HEK293 (cell line): ENCODE measurements at regions not wholly inside any gene's neighbourhood (a gene's known extent, or its start where the extent isn't known, plus 50 kb on each side); places are given as distances from the start of the nearest gene placed in this dataset.

Experiments used
- CTCF ChIA-PET: fragments of 350-600 bp; formaldehyde crosslinking; extraction: SDS; loops from one replicate; lab custom pipeline; 2021; ENCODE audit warnings: antibody characterized with exemption; lab: Yijun Ruan, JAX
- POLR2A ChIA-PET: fragments of 300-600 bp; formaldehyde crosslinking; extraction: SDS; loops from one replicate; lab custom pipeline; 2020; ENCODE audit warnings: antibody characterized with exemption, inconsistent platforms; lab: Yijun Ruan, JAX
- H3K27ac ChIP-seq: fragments of 200-500 bp; sonication (Bioruptor generic); 2 replicates; pipeline ENCODE4 v1.5.1; 2014; ENCODE audit warnings: low read depth, low read length, control low read depth, inconsistent platforms; ENCODE audit errors: extremely low read depth
- H3K36me3 ChIP-seq, 2 experiments: fragments of 200-500 bp in 1 of 2; sonication (Bioruptor generic) in 1 of 2; 1 replicate in 1 of 2; 2 replicates in 1 of 2; pipeline ENCODE4 v1.5.1; 2014 to 2017; ENCODE audit warnings: inconsistent platforms in 2 of 2, low read length in 2 of 2; ENCODE audit not compliant: control insufficient read depth in 2 of 2, insufficient read depth in 1 of 2
- H3K4me1 ChIP-seq: fragments of 200-500 bp; sonication (Bioruptor generic); 2 replicates; pipeline ENCODE4 v1.5.1; 2014; ENCODE audit warnings: mild to moderate bottlenecking, low read length, inconsistent platforms; ENCODE audit not compliant: control insufficient read depth, insufficient read depth
- H3K4me3 ChIP-seq: 2 replicates; pipeline ENCODE4 v1.5.1; 2011; ENCODE audit warnings: low read depth, mild to moderate bottlenecking, control low read depth, low read length, moderate library complexity
- H3K9me3 ChIP-seq: fragments of 200-500 bp; sonication (Bioruptor generic); 2 replicates; pipeline ENCODE4 v1.5.1; 2014; ENCODE audit warnings: low read depth, low read length, inconsistent platforms; ENCODE audit not compliant: control insufficient read depth, insufficient read depth
- BCL11B ChIP-seq: fragments of 450-650 bp; formaldehyde crosslinking; IDR thresholded peaks from 2 replicates; pipeline ENCODE4 v1.5.1; 2016; ENCODE audit warnings: low read depth, missing biosample characterization, missing genetic modification characterization
- EGR2 ChIP-seq: fragments of 450-650 bp; formaldehyde crosslinking; IDR thresholded peaks from 2 replicates; pipeline ENCODE4 v1.5.1; 2016; ENCODE audit warnings: low read depth, missing biosample characterization, missing genetic modification characterization
- FEZF1 ChIP-seq: fragments of 450-650 bp; formaldehyde crosslinking; IDR thresholded peaks from 2 replicates; pipeline ENCODE4 v1.5.1; 2016; ENCODE audit warnings: missing biosample characterization, missing genetic modification characterization
- HOXC10 ChIP-seq: sonication (generic); formaldehyde crosslinking; IDR thresholded peaks from 2 replicates; pipeline ENCODE4 v1.8.1; 2023; ENCODE audit warnings: mild to moderate bottlenecking, missing genetic modification reagents
- HOXD13 ChIP-seq: sonication (generic); formaldehyde crosslinking; IDR thresholded peaks from 2 replicates; pipeline ENCODE4 v1.8.0; 2022; ENCODE audit warnings: missing genetic modification reagents, borderline replicate concordance
- OSR2 ChIP-seq: fragments of 450-650 bp; formaldehyde crosslinking; IDR thresholded peaks from 2 replicates; pipeline ENCODE4 v1.5.1; 2016; ENCODE audit warnings: missing biosample characterization, missing genetic modification characterization
- PRDM1 ChIP-seq: fragments of 450-650 bp; formaldehyde crosslinking; IDR thresholded peaks from 2 replicates; pipeline ENCODE4; 2016; ENCODE audit warnings: missing biosample characterization, missing genetic modification characterization
- REPIN1 ChIP-seq: fragments of 450-650 bp; formaldehyde crosslinking; IDR thresholded peaks from 2 replicates; pipeline ENCODE4 v1.5.1; 2017; ENCODE audit warnings: missing biosample characterization, missing genetic modification characterization, low read depth
- SP2 ChIP-seq: fragments of 450-650 bp; formaldehyde crosslinking; IDR thresholded peaks from 2 replicates; pipeline ENCODE4 v1.5.1; 2016; ENCODE audit warnings: missing biosample characterization, missing genetic modification characterization
- ZFHX2 ChIP-seq: fragments of 450-650 bp; formaldehyde crosslinking; conservative IDR thresholded peaks from 2 replicates; pipeline ENCODE4 v1.5.1; 2016; ENCODE audit warnings: missing biosample characterization, missing genetic modification characterization
- ZNF292 ChIP-seq: fragments of 450-650 bp; formaldehyde crosslinking; IDR thresholded peaks from 2 replicates; pipeline ENCODE4 v1.5.1; 2016; ENCODE audit warnings: low read depth, missing biosample characterization, missing genetic modification characterization, borderline replicate concordance
- ZNF391 ChIP-seq: fragments of 450-650 bp; formaldehyde crosslinking; IDR thresholded peaks from 2 replicates; pipeline ENCODE4 v1.5.1; 2016; ENCODE audit warnings: low read depth, missing biosample characterization, missing genetic modification characterization, borderline replicate concordance
- ZNF514 ChIP-seq: fragments of 450-650 bp; formaldehyde crosslinking; IDR thresholded peaks from 2 replicates; pipeline ENCODE4 v1.5.1; 2016; ENCODE audit warnings: missing biosample characterization, missing genetic modification characterization
- ZNF571 ChIP-seq: fragments of 450-650 bp; formaldehyde crosslinking; IDR thresholded peaks from 2 replicates; pipeline ENCODE4 v1.5.0; 2017; ENCODE audit warnings: missing biosample characterization, missing genetic modification characterization
- ZNF621 ChIP-seq: fragments of 450-650 bp; formaldehyde crosslinking; IDR thresholded peaks from 2 replicates; pipeline ENCODE4 v1.5.1; 2017; ENCODE audit warnings: missing biosample characterization, missing genetic modification characterization
- ZSCAN16 ChIP-seq: fragments of 450-650 bp; formaldehyde crosslinking; IDR thresholded peaks from 2 replicates; pipeline ENCODE4 v1.5.1; 2016; ENCODE audit warnings: missing biosample characterization, missing genetic modification characterization
- TF ChIP-seq, protein P1 (sequence below): fragments of 450-650 bp; formaldehyde crosslinking; IDR thresholded peaks from 2 replicates; pipeline ENCODE4 v1.5.1; 2016; ENCODE audit warnings: missing biosample characterization, missing genetic modification characterization
- TF ChIP-seq, protein P2 (sequence below): fragments of 450-650 bp; formaldehyde crosslinking; IDR thresholded peaks from 2 replicates; pipeline ENCODE4 v1.5.0; 2017; ENCODE audit warnings: missing biosample characterization, missing genetic modification characterization, borderline replicate concordance
- TF ChIP-seq, protein P3 (sequence below): fragments of 450-650 bp; IDR thresholded peaks from 2 replicates; pipeline ENCODE4 v1.5.1; 2018; ENCODE audit warnings: missing biosample characterization, mild to moderate bottlenecking, missing genetic modification characterization
- TF ChIP-seq, protein P4 (sequence below): fragments of 450-650 bp; formaldehyde crosslinking; IDR thresholded peaks from 2 replicates; pipeline ENCODE4 v1.5.1; 2017; ENCODE audit warnings: missing biosample characterization, missing genetic modification characterization

DNA sequence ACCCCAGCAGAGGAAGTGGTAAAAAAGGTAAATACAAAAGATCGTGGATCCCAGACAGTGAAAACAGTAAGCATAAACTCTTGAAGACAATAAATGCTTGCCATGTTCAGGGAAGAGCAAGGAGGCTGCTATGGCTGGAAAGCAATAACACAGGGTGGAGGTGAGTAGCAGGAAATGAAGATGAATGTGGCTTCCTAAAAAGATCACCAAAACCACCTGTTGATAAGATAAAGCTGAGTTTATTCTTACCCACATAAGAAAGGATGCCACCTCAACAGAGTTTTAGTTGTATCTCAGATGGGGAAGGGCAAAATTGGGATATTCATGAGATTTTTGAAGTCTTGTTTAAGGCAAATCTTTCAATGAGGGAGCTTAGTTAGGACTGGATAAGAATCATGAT, 273.3 kb downstream of the MSX2 start:
- ChIA-PET CTCF (interaction anchor here (0.6 to 0.7 kb wide), 3 partner anchors 62 to 81 kb away, joined by 3 to 5 read pairs (median 4); no protein-coding TSS in a partner anchor), POLR2A (no interaction called here)
- H3K27ac ChIP-seq, result no peak overlapping the region
- no peaks in the 10 kb centered on the region for H3K36me3 ChIP-seq
- no peaks in the 10 kb centered on the region for H3K9me3 ChIP-seq
- H3K4me1 ChIP-seq, result no peaks in the 10 kb centered on the region
- no peak overlapping the region for H3K4me3 ChIP-seq
- TF ChIP-seq, protein P1, sequence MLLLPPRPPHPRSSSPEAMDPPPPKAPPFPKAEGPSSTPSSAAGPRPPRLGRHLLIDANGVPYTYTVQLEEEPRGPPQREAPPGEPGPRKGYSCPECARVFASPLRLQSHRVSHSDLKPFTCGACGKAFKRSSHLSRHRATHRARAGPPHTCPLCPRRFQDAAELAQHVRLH (tag by site-specific recombination), result no peak
- TF ChIP-seq ZNF391 (tag by site-specific recombination) (no peak), ZSCAN16 (tag by site-specific recombination) (no peak)

DNA sequence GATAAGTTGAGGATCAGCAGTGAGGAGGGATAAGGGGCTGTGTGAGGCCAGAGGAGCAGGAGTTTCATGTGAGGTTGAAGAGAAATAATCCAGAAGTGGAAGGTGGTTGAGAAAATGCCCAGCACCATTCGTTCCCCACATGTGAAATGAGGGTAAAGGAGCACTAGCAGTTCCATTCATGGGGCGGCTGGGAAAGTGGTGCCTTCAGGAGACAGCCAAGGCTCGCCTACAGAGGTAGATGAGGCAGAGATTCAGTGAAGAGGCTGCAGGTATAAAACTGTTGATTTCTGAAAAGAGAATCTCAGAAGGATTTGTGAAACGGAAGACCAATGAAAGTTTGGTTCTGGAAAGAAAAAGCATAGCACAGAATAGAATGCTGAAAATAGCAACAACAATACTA, 272.6 kb downstream of the MSX2 start:
- Histone ChIP-seq H3K27ac (no peak overlapping the region), H3K36me3 (no peaks in the 10 kb centered on the region), H3K4me3 (no peak overlapping the region), H3K4me1 (no peaks in the 10 kb centered on the region), H3K9me3 (no peaks in the 10 kb centered on the region)
- ChIA-PET CTCF (interaction anchor here (0.6 kb wide), 1 partner anchor 70 kb away, joined by 4 read pairs; no protein-coding TSS in a partner anchor), POLR2A (no interaction called here)
- TF ChIP-seq, protein P2, sequence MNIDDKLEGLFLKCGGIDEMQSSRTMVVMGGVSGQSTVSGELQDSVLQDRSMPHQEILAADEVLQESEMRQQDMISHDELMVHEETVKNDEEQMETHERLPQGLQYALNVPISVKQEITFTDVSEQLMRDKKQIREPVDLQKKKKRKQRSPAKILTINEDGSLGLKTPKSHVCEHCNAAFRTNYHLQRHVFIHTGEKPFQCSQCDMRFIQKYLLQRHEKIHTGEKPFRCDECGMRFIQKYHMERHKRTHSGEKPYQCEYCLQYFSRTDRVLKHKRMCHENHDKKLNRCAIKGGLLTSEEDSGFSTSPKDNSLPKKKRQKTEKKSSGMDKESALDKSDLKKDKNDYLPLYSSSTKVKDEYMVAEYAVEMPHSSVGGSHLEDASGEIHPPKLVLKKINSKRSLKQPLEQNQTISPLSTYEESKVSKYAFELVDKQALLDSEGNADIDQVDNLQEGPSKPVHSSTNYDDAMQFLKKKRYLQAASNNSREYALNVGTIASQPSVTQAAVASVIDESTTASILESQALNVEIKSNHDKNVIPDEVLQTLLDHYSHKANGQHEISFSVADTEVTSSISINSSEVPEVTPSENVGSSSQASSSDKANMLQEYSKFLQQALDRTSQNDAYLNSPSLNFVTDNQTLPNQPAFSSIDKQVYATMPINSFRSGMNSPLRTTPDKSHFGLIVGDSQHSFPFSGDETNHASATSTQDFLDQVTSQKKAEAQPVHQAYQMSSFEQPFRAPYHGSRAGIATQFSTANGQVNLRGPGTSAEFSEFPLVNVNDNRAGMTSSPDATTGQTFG, result no peak
- TF ChIP-seq OSR2 (tag by site-specific recombination) (no peak), ZNF621 (tag by site-specific recombination) (no peak), BCL11B (tag by site-specific recombination) (no peak), ZNF292 (tag by site-specific recombination) (no peak), ZNF514 (tag by site-specific recombination) (no peak)
- TF ChIP-seq, protein P3, sequence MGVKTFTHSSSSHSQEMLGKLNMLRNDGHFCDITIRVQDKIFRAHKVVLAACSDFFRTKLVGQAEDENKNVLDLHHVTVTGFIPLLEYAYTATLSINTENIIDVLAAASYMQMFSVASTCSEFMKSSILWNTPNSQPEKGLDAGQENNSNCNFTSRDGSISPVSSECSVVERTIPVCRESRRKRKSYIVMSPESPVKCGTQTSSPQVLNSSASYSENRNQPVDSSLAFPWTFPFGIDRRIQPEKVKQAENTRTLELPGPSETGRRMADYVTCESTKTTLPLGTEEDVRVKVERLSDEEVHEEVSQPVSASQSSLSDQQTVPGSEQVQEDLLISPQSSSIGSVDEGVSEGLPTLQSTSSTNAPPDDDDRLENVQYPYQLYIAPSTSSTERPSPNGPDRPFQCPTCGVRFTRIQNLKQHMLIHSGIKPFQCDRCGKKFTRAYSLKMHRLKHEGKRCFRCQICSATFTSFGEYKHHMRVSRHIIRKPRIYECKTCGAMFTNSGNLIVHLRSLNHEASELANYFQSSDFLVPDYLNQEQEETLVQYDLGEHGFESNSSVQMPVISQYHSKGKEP (tag by site-specific recombination), result no peak

DNA sequence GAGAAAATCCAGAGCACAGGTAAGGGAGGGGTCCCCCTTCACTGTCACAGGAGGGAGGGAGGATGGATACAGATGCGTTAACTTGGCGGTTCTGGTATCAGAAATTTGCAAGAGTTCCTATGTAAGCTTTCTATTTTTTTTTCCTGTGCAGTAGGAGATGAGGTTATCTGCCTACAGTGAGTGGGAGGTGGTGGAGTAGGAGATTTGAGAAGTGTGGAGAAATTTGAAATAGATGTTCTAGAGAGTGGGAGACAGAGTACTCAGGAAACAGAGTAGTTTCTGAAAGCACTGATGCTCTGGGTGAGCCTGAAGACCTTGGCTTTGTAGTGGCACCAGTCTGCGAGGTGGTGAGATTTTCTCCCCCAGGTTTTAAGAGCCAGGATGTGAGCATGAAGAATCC, 271.4 kb downstream of the MSX2 start:
- Histone ChIP-seq H3K4me3 (no peak overlapping the region), H3K4me1 (no peaks in the 10 kb centered on the region), H3K27ac (no peak overlapping the region), H3K36me3 (no peaks in the 10 kb centered on the region), H3K9me3 (no peaks in the 10 kb centered on the region)
- TF ChIP-seq REPIN1 (tag by site-specific recombination), result no peak
- TF ChIP-seq HOXC10 (CRISPR knock-in tag), result no peak
- no peak for TF ChIP-seq SP2 (tag by site-specific recombination)
- TF ChIP-seq ZFHX2 (tag by site-specific recombination), result peak; percentile 57
- TF ChIP-seq EGR2, result peak; percentile 58; the same call in 1 of the 2 replicates
- ChIA-PET POLR2A (no interaction called here), CTCF (no interaction called here)

DNA sequence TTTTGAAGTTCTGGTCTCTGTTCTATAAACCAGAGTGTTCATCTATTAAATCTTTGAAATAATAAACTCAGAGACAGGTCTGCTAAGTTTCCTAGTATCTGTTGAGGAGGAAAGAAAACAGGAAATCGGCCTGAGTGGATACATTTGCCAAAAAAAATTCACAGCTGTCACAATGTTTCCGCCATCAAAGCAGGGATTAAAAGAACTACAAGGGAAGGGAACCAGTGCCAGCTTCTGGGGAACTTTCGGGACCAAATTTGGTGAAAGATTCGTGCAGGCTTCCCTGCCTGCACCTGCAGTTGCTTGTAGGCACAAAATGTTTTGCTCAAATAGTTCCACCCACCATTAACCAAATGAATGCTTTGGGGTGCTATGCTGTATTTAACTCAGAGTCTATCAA, 267.5 kb downstream of the MSX2 start:
- H3K4me3 ChIP-seq, result no peak overlapping the region
- no peaks in the 10 kb centered on the region for H3K36me3 ChIP-seq
- no peak overlapping the region for H3K27ac ChIP-seq
- POLR2A ChIA-PET, result no interaction called here
- CTCF ChIA-PET, result interaction anchor here (0.7 kb wide), 1 partner anchor 465 kb away, joined by 3 read pairs; no protein-coding TSS in a partner anchor
- H3K9me3 ChIP-seq, result no peaks in the 10 kb centered on the region
- H3K4me1 ChIP-seq, result no peaks in the 10 kb centered on the region
- TF ChIP-seq, protein P2, result no peak
- TF ChIP-seq FEZF1 (tag by site-specific recombination), result no peak
- TF ChIP-seq, protein P4, sequence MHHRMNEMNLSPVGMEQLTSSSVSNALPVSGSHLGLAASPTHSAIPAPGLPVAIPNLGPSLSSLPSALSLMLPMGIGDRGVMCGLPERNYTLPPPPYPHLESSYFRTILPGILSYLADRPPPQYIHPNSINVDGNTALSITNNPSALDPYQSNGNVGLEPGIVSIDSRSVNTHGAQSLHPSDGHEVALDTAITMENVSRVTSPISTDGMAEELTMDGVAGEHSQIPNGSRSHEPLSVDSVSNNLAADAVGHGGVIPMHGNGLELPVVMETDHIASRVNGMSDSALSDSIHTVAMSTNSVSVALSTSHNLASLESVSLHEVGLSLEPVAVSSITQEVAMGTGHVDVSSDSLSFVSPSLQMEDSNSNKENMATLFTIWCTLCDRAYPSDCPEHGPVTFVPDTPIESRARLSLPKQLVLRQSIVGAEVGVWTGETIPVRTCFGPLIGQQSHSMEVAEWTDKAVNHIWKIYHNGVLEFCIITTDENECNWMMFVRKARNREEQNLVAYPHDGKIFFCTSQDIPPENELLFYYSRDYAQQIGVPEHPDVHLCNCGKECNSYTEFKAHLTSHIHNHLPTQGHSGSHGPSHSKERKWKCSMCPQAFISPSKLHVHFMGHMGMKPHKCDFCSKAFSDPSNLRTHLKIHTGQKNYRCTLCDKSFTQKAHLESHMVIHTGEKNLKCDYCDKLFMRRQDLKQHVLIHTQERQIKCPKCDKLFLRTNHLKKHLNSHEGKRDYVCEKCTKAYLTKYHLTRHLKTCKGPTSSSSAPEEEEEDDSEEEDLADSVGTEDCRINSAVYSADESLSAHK (tag by site-specific recombination), result no peak
- no peak for TF ChIP-seq PRDM1 (tag by site-specific recombination)
- TF ChIP-seq ZNF571 (tag by site-specific recombination), result no peak
- no peak for TF ChIP-seq HOXD13 (CRISPR knock-in tag)
